Endothelial cell of umbilical vein (primary cell): ENCODE measurements at regions not wholly inside any gene's neighbourhood (a gene's known extent, or its start where the extent isn't known, plus 50 kb on each side); places are given as distances from the start of the nearest gene placed in this dataset.

Experiments
- BruUV-seq: library from RNA; stranded (reverse); fragments of 400-500 nt; replicated peaks from 2 replicates; lab custom pipeline; 2021; lab: Mats Ljungman, UMichigan
- CTCF ChIA-PET: fragments of 300-600, 350-600 bp; sonication (Branson Sonifier 250); formaldehyde crosslinking; loops from one replicate; lab custom pipeline; 2021; ENCODE audit warnings: antibody characterized with exemption, inconsistent platforms; lab: Charles Lee
- POLR2A ChIA-PET: fragments of 300-600, 350-600 bp; sonication (Branson Sonifier 250); formaldehyde crosslinking; loops from one replicate; lab custom pipeline; 2021; ENCODE audit warnings: antibody characterized with exemption, inconsistent platforms; lab: Charles Lee
- DNase-seq: peaks from one replicate; pipeline ENCODE4 v3.0.0-alpha.2; 2011; ENCODE audit warnings: low read depth, low spot score
- FAIRE-seq: peaks from 2 replicates; lab custom pipeline; 2011; peaks lifted over from hg19 to GRCh38; lab: Jason Lieb, UNC
- H2AFZ ChIP-seq: 2 replicates; pipeline ENCODE4 v1.6.0; 2012; ENCODE audit warnings: low read depth, low read length, control low read depth, inconsistent platforms
- H3K27ac ChIP-seq: 2 replicates; pipeline ENCODE4 v1.5.1; 2011; ENCODE audit warnings: low read depth, mild to moderate bottlenecking, control low read depth, low read length, moderate library complexity; ENCODE audit not compliant: insufficient read depth
- H3K27me3 ChIP-seq, 2 experiments: 2 replicates each; pipeline versions ENCODE4 v1.6.0 to v1.6.1; 2011; ENCODE audit warnings: low read length in 2 of 2, mixed read lengths in 1 of 2; ENCODE audit not compliant: control insufficient read depth in 2 of 2, insufficient read depth in 2 of 2
- H3K36me3 ChIP-seq, 2 experiments: 2 replicates in 1 of 2; 3 replicates in 1 of 2; pipeline ENCODE4 v1.5.1; 2011; ENCODE audit warnings: low read length in 2 of 2, mild to moderate bottlenecking in 1 of 2, moderate library complexity in 1 of 2; ENCODE audit not compliant: control insufficient read depth in 2 of 2, insufficient read depth in 2 of 2; ENCODE audit errors: extremely low read depth in 1 of 2
- H3K4me1 ChIP-seq: 3 replicates; pipeline ENCODE4 v1.5.1; 2011; ENCODE audit warnings: mild to moderate bottlenecking, low read length; ENCODE audit not compliant: control insufficient read depth, insufficient read depth; ENCODE audit errors: extremely low read depth
- H3K4me2 ChIP-seq: 2 replicates; pipeline ENCODE4 v1.6.1; 2011; ENCODE audit warnings: low read length, control low read depth, mixed read lengths; ENCODE audit not compliant: insufficient read depth
- H3K4me3 ChIP-seq, 3 experiments: fragments of 200-600 bp in 1 of 3; sonication (generic), shearing (Covaris generic) in 1 of 3; replicated peaks in 1 of 3; 2 replicates each; pipeline ENCODE4 v1.5.1; 2011 to 2016; ENCODE audit warnings: control low read depth in 3 of 3, low read length in 3 of 3, mild to moderate bottlenecking in 2 of 3, inconsistent platforms in 1 of 3, low read depth in 1 of 3, moderate library complexity in 1 of 3; ENCODE audit not compliant: insufficient read depth in 1 of 3
- H3K79me2 ChIP-seq: 2 replicates; pipeline ENCODE4 v1.6.0; 2012; ENCODE audit warnings: low read length, inconsistent platforms; ENCODE audit not compliant: control insufficient read depth, insufficient read depth
- H3K9ac ChIP-seq: replicated peaks from 2 replicates; pipeline ENCODE3; 2011; ENCODE audit warnings: low read length, control low read depth; ENCODE audit not compliant: insufficient read depth; ENCODE audit errors: extremely low read depth
- H3K9me1 ChIP-seq: replicated peaks from 3 replicates; pipeline ENCODE4 v1.6.0; 2011; ENCODE audit warnings: mild to moderate bottlenecking, low read length; ENCODE audit not compliant: control insufficient read depth, insufficient read depth; ENCODE audit errors: extremely low read depth
- H3K9me3 ChIP-seq: replicated peaks from 2 replicates; pipeline ENCODE4 v1.5.1; 2012; ENCODE audit warnings: low read length, inconsistent platforms; ENCODE audit not compliant: control insufficient read depth, insufficient read depth
- H4K20me1 ChIP-seq: replicated peaks from 2 replicates; pipeline ENCODE3; 2011; ENCODE audit warnings: mild to moderate bottlenecking, low read length; ENCODE audit not compliant: control insufficient read depth, insufficient read depth; ENCODE audit errors: extremely low read depth
- EZH2 ChIP-seq: IDR thresholded peaks from 2 replicates; pipeline ENCODE4 v1.6.1; 2012; ENCODE audit warnings: borderline replicate concordance, low read depth, mild to moderate bottlenecking, moderate library complexity, low read length, inconsistent platforms; ENCODE audit not compliant: severe bottlenecking
- FOS ChIP-seq: IDR thresholded peaks from 2 replicates; pipeline ENCODE4 v1.6.1; 2011; ENCODE audit warnings: mild to moderate bottlenecking, low read length, moderate library complexity, borderline replicate concordance; ENCODE audit not compliant: insufficient read depth
- GATA2 ChIP-seq: IDR thresholded peaks from 2 replicates; pipeline ENCODE4 v1.7.0; 2011; ENCODE audit warnings: low read depth, mild to moderate bottlenecking, moderate library complexity, mixed read lengths, low read length; ENCODE audit not compliant: insufficient read length, insufficient read depth
- JUN ChIP-seq: IDR thresholded peaks from 2 replicates; pipeline ENCODE4 v1.6.1; 2011; ENCODE audit warnings: borderline replicate concordance, low read depth; ENCODE audit not compliant: insufficient read length, insufficient read depth
- MAX ChIP-seq: IDR thresholded peaks from 2 replicates; pipeline ENCODE4 v1.6.1; 2011; ENCODE audit not compliant: insufficient read depth, insufficient read length
- MYC ChIP-seq: IDR thresholded peaks from one replicate; pipeline ENCODE4 v1.6.1; 2011; ENCODE audit warnings: mild to moderate bottlenecking, low read depth, low read length
- POLR2A ChIP-seq: IDR thresholded peaks from 2 replicates; pipeline ENCODE4 v1.6.1; 2012; ENCODE audit warnings: low read depth, mild to moderate bottlenecking, control low read depth, low read length
- POLR2AphosphoS5 ChIP-seq: IDR thresholded peaks from 2 replicates; pipeline ENCODE4 v1.6.1; 2012; ENCODE audit warnings: low read depth, mild to moderate bottlenecking, control low read depth, low read length, moderate library complexity; ENCODE audit not compliant: insufficient read depth
- dilution Hi-C: fragments of 300-500 bp; cut with MboI; formaldehyde crosslinking; loops from one replicate; pipeline ENCODE4 v1.15.0; 2019; ENCODE audit warnings: low sequenced_read_pairs; ENCODE audit not compliant: extremely low pct_ligation_motif_present
- intact Hi-C: fragments of 100-400 bp; cut with micrococcal nuclease; formaldehyde crosslinking; loops from one replicate; pipeline ENCODE4 v1.10.0; 2022
- TF ChIP-seq, protein P1 (sequence below), 2 donors: IDR thresholded peaks; 1 replicate in 1 of 2; 2 replicates in 1 of 2; pipeline ENCODE4 v1.5.1; 2011; ENCODE audit warnings: low read length in 2 of 2, mild to moderate bottlenecking in 2 of 2, moderate library complexity in 2 of 2, control low read depth in 1 of 2, inconsistent platforms in 1 of 2, low read depth in 1 of 2; ENCODE audit not compliant: insufficient read depth in 1 of 2; ENCODE audit errors: extremely low read depth in 1 of 2

DNA sequence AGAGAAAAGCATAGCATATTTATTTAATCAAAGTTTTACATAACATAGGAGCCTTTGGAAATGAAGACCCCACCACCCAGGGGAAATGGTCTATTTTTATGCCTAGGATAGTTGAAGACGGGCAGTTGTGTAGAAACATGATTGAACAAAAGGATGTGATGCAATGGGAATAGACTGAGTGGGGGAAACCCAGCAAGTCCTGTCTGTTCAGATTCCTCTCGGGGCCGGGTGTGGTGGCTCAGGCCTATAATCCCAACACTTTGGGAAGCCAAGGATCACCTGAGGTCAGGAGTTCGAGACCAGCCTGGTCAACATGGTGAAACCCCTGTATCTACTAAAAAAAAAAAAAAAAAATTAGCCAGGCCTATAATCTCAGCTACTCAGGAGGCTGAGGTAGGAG is 298.3 kb downstream of the MATN1 start:
- TF ChIP-seq FOS (no peak), POLR2A (no peak), MAX (no peak), GATA2 (no peak), JUN (no peak), MYC (no peak), POLR2AphosphoS5 (no peak), EZH2 (no peak)
- TF ChIP-seq, protein P1, sequence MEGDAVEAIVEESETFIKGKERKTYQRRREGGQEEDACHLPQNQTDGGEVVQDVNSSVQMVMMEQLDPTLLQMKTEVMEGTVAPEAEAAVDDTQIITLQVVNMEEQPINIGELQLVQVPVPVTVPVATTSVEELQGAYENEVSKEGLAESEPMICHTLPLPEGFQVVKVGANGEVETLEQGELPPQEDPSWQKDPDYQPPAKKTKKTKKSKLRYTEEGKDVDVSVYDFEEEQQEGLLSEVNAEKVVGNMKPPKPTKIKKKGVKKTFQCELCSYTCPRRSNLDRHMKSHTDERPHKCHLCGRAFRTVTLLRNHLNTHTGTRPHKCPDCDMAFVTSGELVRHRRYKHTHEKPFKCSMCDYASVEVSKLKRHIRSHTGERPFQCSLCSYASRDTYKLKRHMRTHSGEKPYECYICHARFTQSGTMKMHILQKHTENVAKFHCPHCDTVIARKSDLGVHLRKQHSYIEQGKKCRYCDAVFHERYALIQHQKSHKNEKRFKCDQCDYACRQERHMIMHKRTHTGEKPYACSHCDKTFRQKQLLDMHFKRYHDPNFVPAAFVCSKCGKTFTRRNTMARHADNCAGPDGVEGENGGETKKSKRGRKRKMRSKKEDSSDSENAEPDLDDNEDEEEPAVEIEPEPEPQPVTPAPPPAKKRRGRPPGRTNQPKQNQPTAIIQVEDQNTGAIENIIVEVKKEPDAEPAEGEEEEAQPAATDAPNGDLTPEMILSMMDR (IDR thresholded peaks at IDR 0.05; ENCODE audit: extremely low read depth in 1 of 2, insufficient read depth in 1 of 2, low read depth in 1 of 2, low read length in 2 of 2): no peak
- Histone ChIP-seq H3K4me1 (no peaks in the 10 kb centered on the region), H3K27ac (no peak overlapping the region), H4K20me1 (no peaks in the 10 kb centered on the region), H3K27me3 (no peaks in the 10 kb centered on the region), H3K79me2 (no peaks in the 10 kb centered on the region), H3K4me2 (no peak overlapping the region), H3K9ac (no peak overlapping the region), H2AFZ (no peak overlapping the region), H3K9me3 (no peaks in the 10 kb centered on the region), H3K4me3 (no peak overlapping the region), H3K9me1 (no peaks in the 10 kb centered on the region), H3K36me3 (no peaks in the 10 kb centered on the region)
- intact Hi-C loops (no loop called here), dilution Hi-C loops (no loop called here)
- no peak for DNase-seq
- POLR2A ChIA-PET: no interaction called here
- no TSS peak for BruUV-seq
- no peak for FAIRE-seq
- CTCF ChIA-PET: no interaction called here
